NCI-H187 (cell line): ENCODE measurements at regions not wholly inside any gene's neighbourhood (a gene's known extent, or its start where the extent isn't known, plus 50 kb on each side); places are given as distances from the start of the nearest gene placed in this dataset.

Source experiments
- DNase-seq, 2 experiments: peaks; one replicate each; lab custom pipeline; 2025; lab: John Stamatoyannopoulos, UW

GRCh38 chr7:156155988-156156733 is 343.9 kb upstream of the SHH start:
- DNase-seq: no peak

- DNase-seq: no peak
Observed at GRCh38 chr7:156153590-156153989, 341.3 kb upstream of the SHH start.

- DNase-seq: no peak
Observed at GRCh38 chr7:156152390-156152789, 340.1 kb upstream of the SHH start.

GRCh38 chr7:156151658-156152057 is 339.4 kb upstream of the SHH start:
- DNase-seq: no peak

- DNase-seq: peak in 1 of 2 experiments; percentile 30
Observed at GRCh38 chr7:156151078-156151477, 338.8 kb upstream of the SHH start.

- no peak for DNase-seq
Observed at GRCh38 chr7:156148995-156149394, 336.7 kb upstream of the SHH start.

GRCh38 chr7:156148547-156148946 is 336.3 kb upstream of the SHH start:
- DNase-seq: no peak

DNA sequence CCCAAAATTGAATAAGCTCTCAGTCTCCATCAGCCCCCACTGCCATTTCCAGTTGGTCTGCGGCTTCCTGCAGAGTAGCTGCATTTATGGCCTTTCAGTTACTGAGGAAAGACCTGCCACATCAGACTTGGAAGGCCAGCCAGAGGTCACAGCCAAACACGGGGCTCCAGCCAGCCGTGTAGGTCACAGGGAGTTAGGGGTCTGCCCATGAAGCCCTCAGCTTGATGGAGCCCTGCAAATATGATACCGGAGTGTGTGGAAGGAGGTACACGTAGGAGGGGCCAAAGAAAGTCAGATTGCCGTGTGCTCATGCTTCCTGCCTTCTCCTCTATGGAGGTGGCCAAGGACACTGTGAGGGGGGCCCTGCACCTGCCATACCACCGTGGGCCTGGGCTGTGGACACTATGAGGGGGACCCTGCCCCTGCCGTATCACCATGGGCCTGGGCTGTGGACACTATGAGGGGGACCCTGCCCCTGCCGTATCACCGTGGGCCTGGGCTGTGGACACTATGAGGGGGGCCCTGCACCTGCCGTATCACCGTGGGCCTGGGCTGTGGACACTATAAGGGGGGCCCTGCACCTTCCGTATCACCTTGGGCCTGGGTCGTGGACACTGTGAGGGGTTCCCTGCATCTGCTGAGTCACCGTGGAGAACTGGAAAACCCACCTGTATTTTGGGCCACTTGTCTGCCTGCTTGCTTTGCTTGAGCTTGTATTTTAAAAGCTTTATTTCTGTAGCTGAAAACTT is 335.7 kb upstream of the SHH start:
- DNase-seq: no peak

DNA sequence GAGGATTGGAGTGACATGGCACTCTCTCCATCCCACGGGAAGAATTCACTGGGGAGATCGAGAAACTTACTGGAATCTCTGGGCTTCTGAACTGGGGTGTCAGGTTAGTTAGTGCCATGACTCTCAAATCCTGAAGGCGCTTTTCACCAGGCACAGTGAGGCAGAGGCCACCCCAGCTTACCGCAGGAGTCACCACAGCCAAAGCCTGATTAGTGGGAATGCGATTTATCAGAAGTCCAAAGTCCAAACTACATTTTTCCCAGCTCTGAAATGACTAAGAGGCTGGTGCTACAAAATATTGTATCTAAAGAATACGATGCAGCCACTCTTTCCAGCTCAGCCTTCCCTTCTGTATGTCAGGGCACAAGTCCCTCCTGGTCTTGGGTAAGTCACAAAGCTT is 334.8 kb upstream of the SHH start:
- DNase-seq: no peak

DNA sequence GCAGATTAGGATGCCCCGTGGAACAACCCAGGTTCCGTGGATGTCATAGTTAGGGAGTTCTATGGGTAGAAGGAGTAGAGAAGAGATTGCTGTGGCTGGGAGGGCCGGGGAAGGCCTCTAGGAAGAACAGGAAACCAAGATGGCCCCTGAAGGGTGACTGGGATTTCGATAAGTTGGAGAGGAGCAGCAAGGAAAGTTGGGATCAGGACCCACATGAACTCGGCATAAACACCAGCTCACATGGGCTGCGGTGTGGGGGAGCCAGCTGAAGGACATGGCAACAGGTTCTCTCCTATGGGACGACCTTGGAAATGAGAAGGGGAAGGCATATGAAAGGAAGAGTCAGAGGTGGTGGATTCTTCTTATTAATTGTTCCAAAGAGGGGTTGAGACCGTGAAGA is 333.7 kb upstream of the SHH start:
- no peak for DNase-seq

DNA sequence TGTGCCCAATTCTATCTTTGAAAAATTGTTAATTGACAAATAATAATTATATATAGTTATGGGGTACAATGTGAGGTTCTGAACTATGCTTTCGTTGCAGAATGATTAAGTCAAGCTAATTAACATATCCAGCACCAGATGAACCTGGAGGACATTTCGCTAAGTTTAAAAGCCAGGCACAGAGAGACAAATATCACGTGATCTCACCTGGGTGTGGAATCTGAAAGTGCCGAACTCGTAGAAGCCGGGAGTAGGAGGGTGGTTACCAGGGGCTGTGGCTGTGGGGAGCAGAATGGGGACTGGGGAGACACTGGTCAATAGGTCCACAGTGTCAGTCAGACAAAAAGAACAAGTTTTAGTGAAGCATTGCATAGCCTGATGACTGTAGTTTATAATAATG is 332.9 kb upstream of the SHH start:
- no peak for DNase-seq

- DNase-seq: no peak
Observed at GRCh38 chr7:156143683-156144082, 331.4 kb upstream of the SHH start.

GRCh38 chr7:156143158-156143557 is 330.9 kb upstream of the SHH start:
- DNase-seq: no peak

DNA sequence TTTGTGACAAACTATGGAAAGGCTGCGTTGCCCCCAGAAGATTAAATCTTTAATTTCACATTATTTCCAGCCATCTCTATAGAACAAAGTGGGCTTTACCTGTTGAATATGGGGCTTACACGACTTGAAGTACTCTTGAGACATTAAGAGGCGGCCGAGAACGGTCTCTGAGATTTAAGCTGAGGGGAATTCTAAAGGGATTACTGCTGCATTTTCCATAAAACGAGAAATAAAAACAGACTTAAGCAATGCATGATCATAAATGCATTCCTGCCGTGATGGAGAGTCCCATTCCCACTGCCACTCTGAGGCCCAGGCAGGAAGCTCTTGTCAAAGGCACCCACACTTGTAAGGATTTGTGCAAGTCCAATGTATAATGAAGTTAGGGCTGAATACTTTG is 329.7 kb upstream of the SHH start:
- no peak for DNase-seq

DNA sequence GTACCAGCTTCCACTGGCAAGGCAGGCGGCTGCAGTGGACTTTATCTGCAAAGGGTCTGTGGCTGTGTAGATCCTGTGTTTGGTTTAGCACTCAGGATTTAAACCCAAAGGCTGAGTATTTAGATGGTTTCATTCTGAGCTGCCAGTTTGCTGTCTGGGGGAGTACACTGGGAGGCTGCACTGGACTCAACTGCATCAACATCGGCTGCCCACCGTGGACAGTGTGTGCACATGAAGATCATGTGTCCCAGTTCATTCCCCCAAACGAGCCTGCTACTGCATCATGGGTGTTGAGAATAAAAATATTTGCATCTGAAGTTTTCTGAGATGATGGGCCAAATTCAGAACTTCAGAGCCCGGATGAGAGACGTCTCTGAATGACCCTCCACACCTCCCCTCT is 328.6 kb upstream of the SHH start:
- DNase-seq: no peak

DNA sequence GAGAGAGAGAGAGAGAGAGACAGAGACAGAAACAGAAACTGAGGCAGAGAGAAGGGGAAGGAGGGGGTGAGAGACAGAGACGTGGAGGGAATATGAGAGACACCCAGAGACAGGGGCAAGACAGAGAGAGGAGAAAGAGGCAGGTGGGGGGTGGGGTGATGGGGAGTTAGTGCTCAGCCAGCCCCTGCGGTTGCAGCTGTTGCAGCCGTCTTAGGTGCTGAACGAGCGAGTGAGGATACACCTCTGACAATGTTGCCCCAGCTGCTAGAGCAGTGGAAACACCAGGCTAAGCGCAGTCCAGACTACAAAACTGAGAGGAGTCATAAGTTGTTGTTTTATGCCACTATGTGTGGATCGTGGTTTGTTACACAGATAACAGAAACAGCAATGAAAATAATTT is 328.2 kb upstream of the SHH start:
- no peak for DNase-seq

DNA sequence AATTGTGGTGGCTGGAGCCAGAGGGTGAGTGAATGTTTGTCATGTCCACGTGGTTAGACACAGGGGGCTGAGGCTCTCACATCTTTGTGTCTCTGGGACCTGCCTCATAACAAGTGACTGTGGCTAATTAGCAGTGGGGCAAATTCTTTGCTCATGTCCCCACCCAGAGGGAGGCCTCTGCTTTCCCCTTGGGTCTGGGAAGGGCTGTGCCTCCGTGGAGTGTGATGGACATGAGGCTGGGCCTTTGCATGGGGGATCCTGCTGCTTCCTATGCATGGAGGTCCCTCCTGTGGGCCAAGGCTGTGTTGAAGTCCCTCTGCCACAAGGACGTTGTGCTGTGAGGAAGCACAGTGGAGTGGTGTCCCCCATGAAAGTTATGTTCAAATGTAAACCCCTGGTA is 327.4 kb upstream of the SHH start:
- DNase-seq: no peak

GRCh38 chr7:156139112-156139511 is 326.8 kb upstream of the SHH start:
- no peak for DNase-seq

DNA sequence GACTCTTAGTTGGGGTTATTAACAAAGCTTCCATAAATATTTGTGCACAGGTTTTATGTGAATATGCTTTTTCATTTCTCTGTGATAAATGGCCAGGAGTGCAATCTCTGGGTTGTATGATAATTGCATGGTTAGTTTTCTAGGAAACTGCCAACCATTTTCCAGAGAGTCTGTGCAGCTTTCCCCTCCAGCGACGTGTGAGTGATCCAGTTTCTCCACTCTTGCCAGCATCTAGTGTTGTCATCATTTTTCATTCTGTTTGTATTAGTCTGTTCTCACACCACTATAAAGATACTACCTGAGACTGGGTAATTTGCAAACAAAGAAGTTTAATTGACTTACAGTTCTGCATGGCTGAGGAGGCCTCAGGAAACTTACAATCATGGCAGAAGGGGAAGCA is 319.6 kb upstream of the SHH start:
- DNase-seq: no peak

- DNase-seq: no peak
Observed at GRCh38 chr7:156129522-156129921, 317.3 kb upstream of the SHH start.

DNA sequence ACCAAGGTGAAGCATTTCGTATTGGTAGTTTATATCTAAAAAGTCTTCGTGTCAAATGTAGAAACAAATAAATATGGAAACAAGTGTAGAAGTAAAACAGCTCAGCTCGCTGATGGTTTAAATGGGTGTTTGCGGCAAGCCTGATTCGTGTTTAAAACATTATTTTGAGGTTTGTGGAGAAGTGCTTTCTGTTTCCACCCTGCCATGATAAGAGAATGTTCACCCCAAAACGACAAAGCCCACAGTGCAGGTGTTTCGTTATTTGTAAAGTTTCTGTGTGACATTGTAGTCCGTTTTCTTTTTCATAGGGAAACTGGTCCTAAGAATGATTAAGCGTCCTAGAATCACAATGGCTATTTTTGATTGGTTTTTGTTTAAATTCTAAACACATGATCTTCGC is 316.2 kb upstream of the SHH start:
- DNase-seq: no peak

DNA sequence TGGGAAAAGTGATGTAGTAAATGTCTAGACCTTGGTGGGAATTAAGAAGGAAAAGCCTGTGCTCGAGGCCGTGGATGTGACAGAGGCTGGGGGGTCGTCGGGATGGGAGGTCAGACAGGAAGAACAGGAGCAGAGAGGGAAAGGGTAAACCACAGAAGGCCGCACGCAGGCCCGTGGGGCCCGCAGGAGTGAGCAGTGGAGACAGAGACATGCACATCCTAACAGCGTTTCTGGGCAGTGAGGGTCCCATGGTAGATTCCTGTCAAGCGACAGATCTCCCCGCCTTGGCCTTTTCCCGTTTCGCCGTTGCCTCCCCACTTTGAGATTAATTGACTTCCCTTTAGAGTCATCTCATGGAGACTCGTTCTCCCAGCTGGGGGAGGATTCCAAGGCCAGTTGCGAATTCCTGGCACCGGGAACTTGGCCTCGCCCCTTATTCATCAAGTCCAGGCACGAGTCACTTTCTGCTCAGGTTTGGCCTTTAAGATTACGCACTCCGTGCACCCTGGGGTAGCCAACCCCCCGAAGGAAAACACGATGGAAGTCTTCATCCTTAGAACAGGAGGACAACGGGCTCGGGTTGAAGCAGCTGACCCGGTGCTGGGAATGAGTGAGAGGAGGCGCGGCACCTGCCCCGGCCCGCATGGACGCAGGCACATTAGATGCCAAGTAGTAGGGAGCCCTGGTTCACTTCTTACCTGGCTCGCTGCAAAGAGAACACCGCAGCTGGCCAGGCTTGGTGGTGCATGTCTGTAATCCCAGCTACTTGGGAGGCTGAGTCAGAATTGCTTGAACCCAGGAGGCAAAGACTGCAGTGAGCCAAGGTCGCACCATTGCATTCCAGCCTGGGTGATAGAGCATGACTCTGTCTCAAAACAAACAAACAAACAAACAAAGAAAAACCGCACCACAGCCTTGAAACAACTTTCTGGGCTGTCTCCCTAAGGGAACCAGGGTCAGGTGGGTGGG is 315.2 kb upstream of the SHH start:
- no peak for DNase-seq
